ENCODE measurements at regions not wholly inside any gene's neighbourhood (a gene's known extent, or its start where the extent isn't known, plus 50 kb on each side); places are given as distances from the start of the nearest gene placed in this dataset.

DNA sequence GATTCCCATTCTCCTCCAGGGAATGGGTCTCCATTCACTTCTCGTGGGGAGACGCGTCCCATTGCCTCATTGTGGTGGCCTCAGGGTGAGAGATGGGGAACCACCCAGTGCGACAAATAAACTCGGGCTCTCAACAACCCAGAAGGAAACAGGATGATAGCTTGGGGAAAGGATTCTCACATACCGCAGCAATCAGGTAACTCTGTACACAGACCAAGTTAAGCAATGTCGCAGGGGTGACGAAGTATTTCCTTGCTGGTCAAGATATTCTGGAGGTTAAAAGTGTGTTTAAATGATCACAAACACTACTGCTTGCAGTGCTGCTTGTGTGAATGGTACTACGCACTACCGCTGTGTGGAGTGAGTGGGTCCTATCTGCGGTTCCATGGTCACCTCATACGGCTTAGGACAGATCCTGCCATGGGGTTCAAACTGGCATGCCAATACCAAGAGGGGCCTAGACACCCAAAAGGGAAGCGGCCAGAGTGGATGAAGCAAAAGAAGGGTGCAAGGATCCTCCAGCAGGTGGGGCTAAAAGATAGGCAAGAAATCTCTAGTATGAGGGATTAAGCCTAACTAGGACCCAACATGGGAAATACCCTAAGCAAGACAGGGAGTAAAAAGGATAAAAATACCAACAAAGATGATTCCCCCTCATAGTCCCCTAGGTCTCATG lies 143.8 kb upstream of the TMEM106B start:
- intact Hi-C loops (cut with micrococcal nuclease): loop anchor here (1.0 to 10.0 kb wide), 5 partner anchors 144 to 642 kb away; partner anchors contain the start of gene TMEM106B

DNA sequence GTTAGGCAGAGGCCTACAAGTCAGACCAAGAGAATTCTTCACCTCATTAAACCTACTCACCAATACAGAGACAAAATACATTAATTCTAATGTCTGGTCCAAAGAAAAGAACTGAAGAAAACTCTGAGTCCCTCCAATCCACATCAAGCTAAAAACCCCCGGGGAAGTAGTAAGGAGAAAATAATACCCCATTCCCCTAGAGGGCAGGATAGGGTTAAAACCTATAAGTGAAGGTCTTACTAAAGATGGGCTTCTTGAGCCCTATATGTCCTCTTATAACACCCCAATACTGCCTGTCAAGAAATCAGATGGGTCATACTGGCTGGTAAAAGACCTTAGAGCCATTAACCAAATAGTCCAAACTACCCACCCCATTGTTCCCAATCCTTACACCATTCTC lies 141.3 kb upstream of the TMEM106B start:
- intact Hi-C loops (cut with micrococcal nuclease): loop anchor here (10.0 kb wide), 1 partner anchor 645 kb away; no protein-coding TSS in a partner anchor

DNA sequence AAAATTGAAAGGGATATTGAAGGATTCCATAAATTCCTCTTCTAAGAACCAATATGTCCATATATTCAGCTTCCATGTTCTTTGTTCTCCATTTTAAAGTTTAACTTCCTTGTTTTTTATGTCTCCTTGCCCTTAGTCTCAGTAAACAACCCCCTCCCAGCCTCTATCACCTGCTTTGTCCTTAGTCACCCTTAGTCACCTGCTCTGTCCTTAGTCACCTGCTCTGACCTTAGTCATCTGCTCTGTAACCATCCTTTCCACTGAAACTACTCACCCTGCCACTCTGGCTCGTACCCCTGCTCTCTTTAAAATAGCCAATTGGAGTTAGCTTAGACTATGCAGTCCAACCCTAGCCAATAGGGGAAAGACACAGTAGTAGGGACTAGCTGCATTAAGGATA lies 136.2 kb upstream of the TMEM106B start:
- intact Hi-C loops (cut with micrococcal nuclease): no loop called here

DNA sequence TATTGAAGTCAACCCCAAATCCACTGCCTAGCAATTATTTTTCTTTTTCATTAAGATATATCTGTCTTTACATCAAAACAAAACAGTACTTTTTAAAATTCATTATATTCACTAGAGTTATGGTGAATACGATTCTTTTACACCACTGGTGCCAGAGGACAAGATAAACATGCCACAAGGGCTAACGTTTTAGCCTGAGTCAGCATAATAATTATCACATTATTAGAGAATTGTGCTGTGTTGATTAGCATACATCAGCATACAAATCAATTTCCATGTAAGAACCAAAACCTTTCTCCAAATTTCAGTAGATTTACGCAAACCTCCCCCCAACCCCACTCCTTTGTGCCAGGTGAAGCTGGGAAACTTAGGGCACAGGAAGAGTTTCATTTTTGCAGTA lies 131.1 kb upstream of the TMEM106B start:
- intact Hi-C loops (cut with micrococcal nuclease): no loop called here

DNA sequence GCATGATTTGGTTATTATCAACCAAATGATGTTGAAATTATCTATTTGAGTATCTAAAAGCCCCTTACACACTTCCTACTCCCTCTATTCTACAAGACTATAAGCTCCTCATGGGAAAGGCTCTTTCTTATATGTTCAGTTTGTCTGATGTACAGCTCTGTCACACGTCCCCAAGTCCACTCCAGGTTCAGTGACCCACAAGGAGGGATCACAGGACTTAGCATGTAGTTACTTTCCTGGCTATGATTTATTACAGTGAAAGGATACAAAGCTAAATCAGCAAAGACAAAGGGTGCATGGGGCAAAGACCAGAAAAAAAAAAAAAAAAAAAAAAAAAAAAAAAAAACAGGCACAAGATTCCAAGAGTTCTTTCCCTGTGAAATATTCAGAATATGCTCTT lies 125.6 kb upstream of the TMEM106B start:
- intact Hi-C loops (cut with micrococcal nuclease): no loop called here

DNA sequence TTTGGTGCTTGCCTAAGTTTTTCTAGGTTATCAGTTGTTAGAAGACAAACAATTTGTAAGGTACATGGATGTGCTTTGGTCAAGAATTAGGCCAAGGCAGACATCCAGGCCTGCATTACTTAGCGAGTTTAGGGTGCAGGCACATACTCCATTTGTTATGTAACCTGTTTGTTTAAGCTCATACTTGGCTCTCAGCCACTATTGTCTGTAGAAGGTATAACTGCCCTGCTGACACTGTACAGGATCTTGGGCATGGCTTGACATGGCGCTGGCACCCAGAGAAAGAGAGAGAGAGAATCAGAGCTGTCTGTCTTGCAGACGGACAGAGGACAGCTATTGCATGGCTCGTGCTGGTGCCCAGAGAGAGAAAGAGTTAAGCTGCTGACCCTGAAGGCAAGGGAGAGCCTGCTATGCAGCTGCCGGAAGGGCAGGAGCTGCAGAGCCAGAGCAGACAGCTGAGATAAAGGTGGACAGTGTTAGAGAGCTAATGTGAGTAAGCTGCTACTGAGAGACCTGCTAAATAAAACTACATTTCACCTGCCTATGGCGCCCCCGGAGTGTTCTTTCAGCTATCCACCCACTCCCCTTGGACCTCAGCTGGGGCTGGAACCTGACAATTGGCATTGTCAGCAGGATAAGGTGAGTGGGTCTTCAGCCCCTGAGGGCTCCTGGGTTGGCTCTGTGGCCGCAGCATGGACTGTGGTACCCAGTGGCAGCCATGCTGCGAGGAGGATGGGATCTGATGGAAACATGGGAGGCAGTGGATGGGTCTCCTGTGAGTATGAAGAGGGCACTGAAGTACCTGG lies 120.9 kb upstream of the TMEM106B start:
- intact Hi-C loops (cut with micrococcal nuclease): no loop called here

DNA sequence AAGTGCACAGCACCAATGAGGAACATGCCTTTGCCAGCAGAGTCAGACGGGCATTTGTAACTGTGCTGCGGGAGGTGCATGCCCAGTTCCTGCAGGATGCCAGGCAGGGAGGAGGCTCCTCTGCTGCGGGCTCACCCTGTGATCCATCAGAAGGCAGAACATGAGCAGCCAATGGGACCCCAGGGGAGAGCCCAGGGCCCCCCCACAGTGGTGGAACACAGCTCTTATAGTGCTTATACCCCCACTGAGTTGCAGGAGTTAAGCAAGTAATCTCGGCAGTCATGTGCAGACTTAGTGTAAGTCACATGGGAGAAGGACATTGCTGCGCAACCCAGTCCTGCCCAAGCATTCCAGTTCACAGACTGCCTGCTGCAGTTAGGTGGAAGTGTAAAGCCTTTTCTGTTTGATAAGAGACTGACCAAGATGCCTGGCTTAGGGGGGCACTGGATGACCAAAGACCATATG lies 120.3 kb upstream of the TMEM106B start:
- intact Hi-C loops (cut with micrococcal nuclease): no loop called here

DNA sequence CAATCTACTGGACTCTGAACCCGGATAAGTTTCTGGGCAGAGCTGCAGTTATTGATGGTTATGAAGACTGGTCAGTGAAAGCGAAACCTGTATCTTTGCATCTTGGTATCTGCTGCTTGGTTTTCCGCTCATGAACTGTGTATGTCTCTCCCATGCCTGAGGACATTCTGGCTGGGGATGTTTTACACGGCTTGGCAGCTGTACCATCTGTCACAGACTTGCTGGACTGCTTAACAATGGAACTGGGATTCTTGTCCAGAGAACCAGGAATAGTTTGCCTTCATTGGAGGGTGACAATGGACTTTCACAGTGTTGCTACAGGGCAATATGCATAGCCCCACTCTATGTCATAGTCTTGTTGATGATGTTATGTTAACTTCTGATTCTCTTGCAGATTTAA lies 119.9 kb upstream of the TMEM106B start:
- intact Hi-C loops (cut with micrococcal nuclease): no loop called here

DNA sequence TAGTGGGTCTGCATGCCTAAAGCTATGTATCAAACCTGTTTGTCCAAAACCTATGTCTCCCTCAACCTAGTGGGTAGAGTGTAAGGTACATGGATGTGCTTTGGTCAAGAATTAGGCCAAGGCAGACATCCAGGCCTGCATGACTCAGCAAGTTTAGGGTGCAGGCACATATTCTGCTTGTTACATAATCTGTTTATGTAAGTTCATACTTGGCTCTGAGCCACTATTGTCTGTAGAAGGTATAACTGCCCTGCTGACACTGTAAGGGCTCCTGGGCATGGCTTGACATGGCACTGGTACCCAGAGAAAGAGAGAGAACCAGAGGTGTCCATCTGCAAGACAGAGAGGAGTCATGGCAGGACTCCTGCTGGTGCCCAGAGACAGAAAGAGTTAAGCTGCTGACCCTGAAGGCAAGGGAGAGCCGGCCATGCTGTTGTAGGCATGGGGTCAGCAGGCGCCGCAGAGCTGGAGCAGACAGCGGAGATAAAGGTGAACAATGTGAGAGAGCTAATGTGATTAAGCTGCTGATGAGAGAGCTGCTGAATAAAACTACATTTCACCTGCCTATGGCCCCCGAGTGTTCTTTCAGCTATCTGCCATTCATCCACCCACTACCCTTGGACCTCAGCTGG lies 118.5 kb upstream of the TMEM106B start:
- intact Hi-C loops (cut with micrococcal nuclease): no loop called here

DNA sequence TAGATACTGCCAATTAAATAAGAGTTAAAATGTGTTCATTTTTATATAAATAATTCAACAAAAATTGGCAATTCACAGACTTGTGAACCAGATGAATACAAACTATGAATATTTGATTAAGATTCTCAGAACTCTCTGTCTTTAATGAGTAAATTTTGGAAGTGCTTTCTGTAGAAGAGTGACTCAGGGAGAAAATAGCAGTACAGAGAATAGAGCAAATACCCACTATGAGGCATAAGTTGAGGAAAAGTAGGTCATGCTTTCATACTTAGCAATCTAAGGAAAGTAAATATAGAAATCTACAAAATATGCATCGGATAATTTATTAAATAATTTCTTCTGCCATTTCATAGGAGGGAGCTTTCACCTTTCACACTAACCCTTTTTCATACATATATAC lies 117.7 kb upstream of the TMEM106B start:
- intact Hi-C loops (cut with micrococcal nuclease): no loop called here

DNA sequence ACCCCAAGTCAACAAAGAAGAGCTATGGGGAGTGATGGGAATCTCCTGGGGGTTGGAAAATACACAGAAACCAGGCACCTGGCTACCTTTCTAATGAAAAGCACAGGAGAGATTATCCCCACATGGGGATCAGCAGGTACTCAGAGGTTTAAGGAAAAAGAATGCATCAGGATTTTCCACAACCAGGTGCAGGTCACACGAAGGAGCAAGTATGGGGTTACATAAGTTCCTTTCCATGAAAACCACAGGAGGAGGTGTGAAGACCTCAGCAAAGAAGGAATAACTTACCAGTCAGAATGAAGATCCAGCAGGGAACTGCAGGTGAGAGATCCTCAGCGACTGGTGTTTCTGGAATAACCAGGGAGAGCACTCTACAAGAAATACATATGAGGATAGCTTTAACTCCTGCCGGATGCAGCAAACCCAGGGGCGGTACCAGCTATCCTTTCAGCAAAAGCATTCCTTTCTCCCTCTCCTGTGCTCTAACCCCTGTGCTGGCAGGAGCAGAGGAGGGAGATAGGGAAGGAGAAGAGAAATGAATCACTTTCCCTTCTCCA lies 116.7 kb upstream of the TMEM106B start:
- intact Hi-C loops (cut with micrococcal nuclease): no loop called here

DNA sequence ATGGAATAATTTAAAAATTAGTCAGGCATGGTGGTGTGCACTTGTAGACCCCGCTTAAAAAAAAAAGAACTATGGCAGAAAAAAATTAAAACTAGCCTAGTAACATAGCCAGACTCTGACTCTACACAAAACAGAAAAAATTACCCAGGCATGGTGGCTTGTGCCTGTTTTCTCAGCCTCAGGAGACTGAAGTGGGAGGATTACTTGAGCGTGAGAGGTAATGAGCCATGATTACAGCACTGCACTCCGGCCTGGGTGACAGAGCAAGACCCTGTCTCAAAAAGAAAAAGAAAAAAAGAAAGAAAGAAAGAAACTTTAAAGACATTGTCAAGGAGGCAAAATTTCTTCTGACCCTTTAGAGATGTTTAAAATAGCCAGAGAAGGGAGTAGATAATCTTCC lies 109.0 kb upstream of the TMEM106B start:
- intact Hi-C loops (cut with micrococcal nuclease): no loop called here

DNA sequence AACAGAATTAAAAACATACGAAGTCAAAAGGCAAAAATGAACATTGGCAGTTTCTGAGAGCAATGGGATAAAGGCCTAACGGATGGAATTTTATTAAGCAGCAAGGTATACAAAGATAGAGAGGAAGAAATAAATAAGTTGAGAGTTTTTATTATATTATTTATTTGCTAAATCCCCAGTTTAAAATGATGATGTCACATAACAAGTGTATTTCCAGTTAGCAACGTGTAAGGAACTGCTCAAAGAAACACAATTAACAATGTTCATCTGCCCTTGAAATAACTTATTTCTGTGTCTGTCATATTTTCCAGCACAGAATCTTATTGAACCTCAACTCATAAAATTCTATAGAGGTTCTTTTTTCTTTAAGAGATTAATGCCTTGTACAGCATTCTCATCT lies 108.6 kb upstream of the TMEM106B start:
- intact Hi-C loops (cut with micrococcal nuclease): no loop called here

DNA sequence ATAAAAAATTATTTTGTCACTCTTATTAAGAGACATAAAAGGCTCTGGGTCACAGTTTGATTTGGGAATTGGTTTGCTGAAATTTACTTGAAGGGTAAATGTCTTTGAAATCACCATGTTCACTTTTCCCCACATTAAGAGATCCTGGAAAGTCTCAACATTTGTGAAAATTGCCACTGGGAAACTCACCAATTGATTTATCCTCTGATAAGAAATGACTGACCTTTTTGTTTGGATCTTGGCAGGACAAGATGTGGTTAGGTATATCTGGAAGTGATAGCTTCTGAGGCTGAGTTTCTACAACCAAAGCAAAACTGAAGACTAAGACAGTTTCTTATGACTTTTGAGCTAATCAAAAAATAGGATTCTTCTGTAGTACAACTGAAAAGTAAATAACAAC lies 107.1 kb upstream of the TMEM106B start:
- intact Hi-C loops (cut with micrococcal nuclease): no loop called here

DNA sequence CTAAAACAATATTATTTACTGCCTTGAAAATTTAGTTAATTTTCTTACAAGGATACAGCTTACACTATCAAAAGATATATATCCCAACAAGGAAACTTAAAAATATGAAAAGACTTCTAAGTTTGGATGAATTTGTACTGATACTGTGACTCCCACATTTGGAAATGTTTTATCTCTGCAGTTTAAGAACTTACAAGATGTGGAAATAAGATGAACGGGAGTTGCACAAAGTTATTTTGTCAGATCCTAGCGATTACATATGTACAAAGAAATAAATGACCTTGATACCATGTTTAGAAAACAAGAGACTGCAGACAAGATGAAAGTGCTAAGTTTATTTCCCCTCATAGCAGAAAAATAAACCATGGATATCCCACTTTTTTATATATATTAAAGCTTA lies 103.7 kb upstream of the TMEM106B start:
- intact Hi-C loops (cut with micrococcal nuclease): no loop called here

DNA sequence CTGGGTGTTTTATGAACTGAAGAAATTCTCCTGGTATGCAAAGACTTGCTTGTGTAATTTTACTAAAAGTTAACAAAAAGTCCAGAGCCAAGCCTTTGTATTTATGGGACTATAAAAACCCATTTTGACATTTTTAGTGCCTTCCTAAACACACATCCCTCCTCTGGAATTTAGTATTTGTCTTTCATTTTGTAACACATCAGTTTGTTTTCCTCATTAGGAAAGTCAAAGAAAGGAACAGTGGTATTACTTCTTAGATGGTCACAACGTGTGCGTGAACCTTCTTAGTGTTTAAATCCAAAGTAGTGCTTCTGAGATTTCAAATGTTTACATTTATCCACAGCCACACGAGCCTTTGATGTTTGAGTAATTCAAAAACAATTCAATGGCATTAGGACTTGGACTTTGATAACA lies 103.2 kb upstream of the TMEM106B start:
- intact Hi-C loops (cut with micrococcal nuclease): no loop called here

DNA sequence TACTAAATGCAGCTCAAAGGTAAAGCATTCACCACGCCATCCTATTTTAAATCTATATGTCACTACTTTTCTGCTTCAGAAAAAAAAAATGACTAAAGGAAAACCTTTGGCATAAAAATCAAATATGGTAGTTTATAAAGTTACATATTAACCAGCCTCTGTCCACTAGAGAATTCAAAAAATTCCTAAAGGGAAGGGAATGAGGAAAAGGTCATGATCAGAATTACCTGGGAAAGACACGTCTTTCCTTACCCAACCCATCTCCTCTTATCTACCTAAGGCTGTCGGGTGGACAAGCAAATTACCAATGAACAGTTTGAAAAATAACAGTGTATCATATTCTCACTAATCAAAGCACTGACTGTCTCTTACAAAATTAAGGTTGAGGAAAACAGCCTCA lies 100.7 kb upstream of the TMEM106B start:
- intact Hi-C loops (cut with micrococcal nuclease): no loop called here

DNA sequence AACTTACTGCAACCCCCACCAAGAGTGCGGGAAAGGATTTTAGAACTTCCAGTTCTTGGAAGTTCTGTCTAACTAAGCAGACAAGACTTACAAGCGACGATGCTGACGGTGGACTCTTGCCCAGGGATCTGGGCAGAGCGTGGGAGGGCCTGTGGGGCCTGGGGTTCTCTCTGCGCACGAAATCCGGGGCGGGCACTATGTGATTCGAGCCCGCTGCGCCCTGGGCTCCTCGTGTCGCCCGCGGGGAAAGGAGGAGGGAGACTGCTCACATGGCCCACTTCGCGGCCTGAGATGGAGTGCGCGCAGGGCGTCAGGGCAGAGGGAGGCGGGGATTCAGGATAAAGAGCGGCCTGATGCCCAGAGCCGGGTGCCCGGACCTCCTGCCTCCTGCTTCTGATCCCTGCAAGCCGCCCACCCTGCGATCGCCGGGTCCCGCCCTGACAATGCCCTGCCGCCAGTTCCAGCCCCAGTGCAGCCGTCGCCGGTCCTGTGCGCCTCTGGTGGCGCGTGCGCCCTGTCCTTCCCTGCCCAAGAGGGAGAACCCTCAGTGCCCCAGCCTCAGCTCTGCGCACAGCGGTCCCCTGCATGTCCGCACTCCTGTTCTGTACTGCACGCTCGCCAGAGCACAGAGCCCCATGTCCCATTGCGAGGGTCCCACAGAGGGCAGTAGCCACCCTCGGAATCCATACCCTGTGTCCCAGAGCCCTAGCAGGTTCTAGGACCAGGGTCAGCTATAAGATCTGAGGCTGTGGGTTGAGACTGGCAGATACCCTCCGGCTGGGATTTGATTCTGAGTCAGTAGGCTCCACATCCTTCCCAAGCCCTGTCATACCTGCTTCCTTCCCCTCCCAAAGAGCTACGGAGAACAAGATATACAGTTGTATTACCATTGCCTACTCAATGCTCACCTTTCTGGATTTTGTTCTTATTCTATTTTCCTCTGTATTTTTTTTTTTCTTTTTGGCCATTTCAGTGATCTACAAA lies 99.4 kb upstream of the TMEM106B start:
- intact Hi-C loops (cut with micrococcal nuclease): no loop called here

DNA sequence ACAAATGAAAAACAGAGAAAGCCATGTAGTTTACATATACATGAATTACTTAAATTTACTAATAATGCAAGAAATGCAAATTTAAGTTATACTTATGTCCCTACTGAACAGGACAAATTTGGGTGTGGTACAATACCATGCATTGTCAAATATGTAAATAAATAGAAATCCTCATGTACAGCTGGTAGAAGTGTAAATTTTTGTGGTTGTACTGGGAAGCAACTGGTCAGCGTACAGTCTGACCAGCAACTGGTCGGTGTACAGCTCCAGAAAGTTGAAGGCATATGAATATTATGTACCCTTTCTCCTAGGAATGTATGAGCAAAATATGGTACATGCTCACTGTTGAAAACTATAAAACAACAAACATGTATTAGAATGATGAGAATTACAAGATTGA lies 93.9 kb upstream of the TMEM106B start:
- intact Hi-C loops (cut with micrococcal nuclease): no loop called here

DNA sequence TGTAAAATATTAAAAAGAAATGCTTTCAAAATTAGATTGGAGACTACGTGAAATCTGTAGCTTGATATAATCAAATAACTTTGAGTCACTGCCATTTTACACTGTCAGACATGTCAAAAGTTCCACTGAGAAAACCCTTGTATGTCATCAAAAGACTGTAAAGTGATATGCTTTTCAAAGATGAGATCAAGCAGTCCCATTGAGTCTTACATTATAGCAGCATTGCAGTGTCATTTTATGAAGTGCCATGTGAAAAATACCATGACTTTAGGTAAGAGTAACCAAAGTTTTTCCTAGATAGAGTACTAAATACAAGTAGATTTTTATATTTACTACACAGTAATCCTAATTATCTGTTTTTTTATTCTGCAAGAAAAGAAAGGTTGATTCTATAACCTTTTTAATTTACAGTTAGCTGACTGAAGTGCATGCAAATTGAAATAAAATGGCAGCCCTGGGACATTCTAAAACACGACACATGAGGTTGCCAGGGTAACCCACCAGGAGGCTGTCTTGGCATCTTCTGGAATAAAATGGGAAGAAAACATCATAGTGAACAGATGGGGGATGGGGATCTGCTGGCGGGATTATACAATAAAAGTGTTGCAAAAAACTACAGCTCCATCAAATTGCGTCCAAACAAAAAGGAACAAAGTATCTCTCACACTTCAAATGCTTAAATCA lies 91.3 kb upstream of the TMEM106B start:
- intact Hi-C loops (cut with micrococcal nuclease): no loop called here
